MCF 10A (cell line): ENCODE measurements at regions not wholly inside any gene's neighbourhood (a gene's known extent, or its start where the extent isn't known, plus 50 kb on each side); places are given as distances from the start of the nearest gene placed in this dataset.

Experiments used
- BruUV-seq: library from RNA; stranded (reverse); fragments of 400-500 nt; replicated peaks from 2 replicates; lab custom pipeline; 2021; lab: Mats Ljungman, UMichigan
- CTCF ChIA-PET: fragments of 300-600 bp; sonication (Branson Sonifier 250); formaldehyde crosslinking; extraction: SDS; loops from one replicate; lab custom pipeline; 2021; ENCODE audit warnings: antibody characterized with exemption, inconsistent platforms; lab: Yijun Ruan, JAX
- POLR2A ChIA-PET: fragments of 300-600, 350-650 bp; sonication (Branson Sonifier 250); formaldehyde crosslinking; extraction: SDS; loops from one replicate; lab custom pipeline; 2020; ENCODE audit warnings: antibody characterized with exemption, inconsistent platforms; lab: Yijun Ruan, JAX
- DNase-seq: peaks from one replicate; pipeline ENCODE4 v3.0.0-alpha.2; 2018; ENCODE audit not compliant: unreplicated experiment
- H3K27ac Mint-ChIP-seq: one replicate; pipeline ENCODE4 v1.8.0; 2022; ENCODE audit warnings: mild to moderate bottlenecking, low read depth, mixed read lengths; ENCODE audit not compliant: unreplicated experiment
- H3K27me3 Mint-ChIP-seq: one replicate; pipeline ENCODE4 v1.8.0; 2022; ENCODE audit warnings: mixed read lengths; ENCODE audit not compliant: insufficient read depth, unreplicated experiment
- H3K36me3 Mint-ChIP-seq: one replicate; pipeline ENCODE4 v1.8.0; 2022; ENCODE audit warnings: mild to moderate bottlenecking, moderate library complexity, mixed read lengths; ENCODE audit not compliant: insufficient read depth, unreplicated experiment
- H3K4me1 Mint-ChIP-seq: one replicate; pipeline ENCODE4 v1.8.0; 2022; ENCODE audit warnings: mixed read lengths; ENCODE audit not compliant: insufficient read depth, unreplicated experiment
- H3K4me3 Mint-ChIP-seq: one replicate; pipeline ENCODE4 v1.8.0; 2022; ENCODE audit warnings: mild to moderate bottlenecking, moderate library complexity, mixed read lengths; ENCODE audit not compliant: unreplicated experiment
- H3K9me3 Mint-ChIP-seq: one replicate; pipeline ENCODE4 v1.8.0; 2022; ENCODE audit warnings: mixed read lengths; ENCODE audit not compliant: unreplicated experiment
- intact Hi-C: fragments of 100-400 bp; cut with micrococcal nuclease; formaldehyde crosslinking; loops from 2 replicates; pipeline ENCODE4 v1.14.1; 2022
- TF ChIP-seq, protein P1 (sequence below): fragments of 200-600 bp; IDR thresholded peaks from one replicate; pipeline ENCODE4 v1.8.0; 2022; ENCODE audit warnings: antibody characterized with exemption, mild to moderate bottlenecking; ENCODE audit not compliant: unreplicated experiment

DNA sequence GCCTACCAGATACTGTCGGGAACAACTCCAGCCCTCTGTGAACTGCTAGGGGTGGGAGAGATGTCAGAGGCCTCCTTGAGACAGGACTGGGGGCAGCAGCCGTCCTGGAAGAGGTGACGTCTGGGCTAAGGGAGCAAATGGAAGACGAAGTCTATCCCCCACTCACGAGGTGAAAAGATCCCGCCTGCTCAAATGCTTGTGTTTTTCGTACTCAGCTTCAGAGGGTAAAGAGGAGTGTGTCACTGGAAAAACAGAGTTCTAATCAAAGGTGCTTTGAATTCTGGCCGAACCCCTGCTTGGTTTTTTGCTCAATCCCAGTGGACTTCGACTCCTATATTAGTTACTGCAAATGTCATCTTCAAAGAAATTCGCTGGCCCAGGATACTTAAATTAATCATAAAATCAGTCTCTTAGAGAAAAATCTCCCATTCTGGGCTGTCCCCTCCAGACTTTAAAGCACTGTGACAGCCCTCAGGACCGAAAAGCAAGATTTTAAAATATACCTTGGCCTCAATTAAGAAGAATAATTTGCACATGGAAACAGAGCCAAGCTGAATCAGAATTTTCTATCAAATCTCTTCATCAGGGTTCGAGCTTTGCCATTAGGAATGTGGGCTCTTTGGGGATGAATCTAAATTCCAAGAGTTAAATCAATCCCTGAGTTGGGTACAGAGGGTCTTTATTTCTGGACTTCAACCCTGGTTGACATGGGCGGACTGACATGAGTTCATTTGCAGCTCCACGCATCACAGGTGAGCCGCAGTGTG lies 61.8 kb upstream of the AFDN start:
- peaks cover 16% of the 10 kb centered on the region for H3K4me1 Mint-ChIP-seq
- H3K27me3 Mint-ChIP-seq: peaks cover 54% of the 10 kb centered on the region
- no peak overlapping the region for H3K27ac Mint-ChIP-seq
- TF ChIP-seq, protein P1, sequence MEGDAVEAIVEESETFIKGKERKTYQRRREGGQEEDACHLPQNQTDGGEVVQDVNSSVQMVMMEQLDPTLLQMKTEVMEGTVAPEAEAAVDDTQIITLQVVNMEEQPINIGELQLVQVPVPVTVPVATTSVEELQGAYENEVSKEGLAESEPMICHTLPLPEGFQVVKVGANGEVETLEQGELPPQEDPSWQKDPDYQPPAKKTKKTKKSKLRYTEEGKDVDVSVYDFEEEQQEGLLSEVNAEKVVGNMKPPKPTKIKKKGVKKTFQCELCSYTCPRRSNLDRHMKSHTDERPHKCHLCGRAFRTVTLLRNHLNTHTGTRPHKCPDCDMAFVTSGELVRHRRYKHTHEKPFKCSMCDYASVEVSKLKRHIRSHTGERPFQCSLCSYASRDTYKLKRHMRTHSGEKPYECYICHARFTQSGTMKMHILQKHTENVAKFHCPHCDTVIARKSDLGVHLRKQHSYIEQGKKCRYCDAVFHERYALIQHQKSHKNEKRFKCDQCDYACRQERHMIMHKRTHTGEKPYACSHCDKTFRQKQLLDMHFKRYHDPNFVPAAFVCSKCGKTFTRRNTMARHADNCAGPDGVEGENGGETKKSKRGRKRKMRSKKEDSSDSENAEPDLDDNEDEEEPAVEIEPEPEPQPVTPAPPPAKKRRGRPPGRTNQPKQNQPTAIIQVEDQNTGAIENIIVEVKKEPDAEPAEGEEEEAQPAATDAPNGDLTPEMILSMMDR: no peak
- ChIA-PET POLR2A (interaction anchor here (1.2 kb wide), 1 partner anchor 14 kb away, joined by 4 read pairs; no protein-coding TSS in a partner anchor), CTCF (interaction anchor here (0.6 kb wide), 1 partner anchor 1822 kb away, joined by 4 read pairs; no protein-coding TSS in a partner anchor)
- intact Hi-C loops: no loop called here
- no peak overlapping the region for H3K4me3 Mint-ChIP-seq
- H3K36me3 Mint-ChIP-seq: no peaks in the 10 kb centered on the region
- no TSS peak for BruUV-seq
- no peak for DNase-seq
- no peaks in the 10 kb centered on the region for H3K9me3 Mint-ChIP-seq

DNA sequence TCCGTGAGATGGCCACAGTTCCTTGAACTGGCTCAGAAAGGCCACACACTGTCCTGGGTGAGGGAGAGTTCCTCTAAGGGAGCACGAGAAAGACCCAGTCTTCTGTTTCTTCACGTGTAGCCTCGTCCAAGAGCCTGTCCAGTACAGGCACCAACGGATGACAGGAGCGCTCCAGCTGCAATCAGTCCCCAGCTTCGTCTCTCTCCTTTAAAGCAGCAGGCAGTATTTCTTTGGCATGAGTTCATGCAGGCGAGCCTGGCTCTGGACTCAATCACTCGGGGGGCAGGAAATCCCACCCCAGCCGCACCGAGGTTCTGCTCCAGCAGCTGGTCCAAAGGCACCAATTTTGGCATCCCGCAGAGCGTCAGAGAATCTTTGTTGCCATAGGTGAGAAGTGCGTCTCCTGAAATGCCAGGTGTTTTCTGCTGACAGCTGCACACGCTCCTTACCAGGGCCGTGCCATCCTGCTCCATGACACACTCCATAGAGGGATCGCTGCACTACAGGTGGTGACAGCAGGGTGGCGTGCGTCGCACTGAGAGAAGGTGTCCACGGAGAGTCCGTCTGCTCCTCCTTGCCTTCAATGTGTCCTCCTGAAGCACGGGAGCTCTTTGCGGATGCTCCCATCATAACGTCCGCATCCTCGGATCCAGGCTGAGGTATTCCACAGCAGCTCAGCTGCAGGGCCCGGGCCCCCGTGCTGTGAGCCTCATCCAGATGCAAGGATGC lies 59.6 kb upstream of the AFDN start:
- BruUV-seq: no TSS peak
- TF ChIP-seq, protein P1: no peak
- DNase-seq: no peak
- ChIA-PET CTCF (no interaction called here), POLR2A (no interaction called here)
- intact Hi-C loops: no loop called here
- no peak overlapping the region for H3K4me3 Mint-ChIP-seq
- H3K9me3 Mint-ChIP-seq: no peaks in the 10 kb centered on the region
- H3K27me3 Mint-ChIP-seq: peaks cover 74% of the 10 kb centered on the region
- no peaks in the 10 kb centered on the region for H3K36me3 Mint-ChIP-seq
- H3K27ac Mint-ChIP-seq: no peak overlapping the region
- H3K4me1 Mint-ChIP-seq: peaks cover 4% of the 10 kb centered on the region

DNA sequence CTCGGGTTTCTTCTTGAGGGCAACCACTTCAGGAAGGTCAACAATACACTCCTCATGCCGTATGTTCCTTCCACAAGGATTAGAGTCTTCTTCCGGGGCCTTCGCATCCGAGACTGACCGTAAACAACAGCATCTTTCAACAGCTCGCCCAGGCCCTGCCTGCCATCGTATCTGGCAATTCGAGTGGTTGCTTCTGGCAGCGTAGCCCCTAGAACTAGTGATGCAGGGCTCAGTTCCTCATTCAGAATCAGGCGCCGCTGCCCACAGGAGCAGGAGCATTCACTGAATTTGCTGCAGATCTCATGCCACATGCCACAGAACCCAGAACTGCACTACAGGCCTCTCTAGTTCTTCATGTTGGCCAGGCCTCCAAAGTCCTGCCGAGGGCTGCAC lies 59.0 kb upstream of the AFDN start:
- no peak overlapping the region for H3K27ac Mint-ChIP-seq

More for the DNA sequence above, 59.0 kb upstream of the AFDN start:
- BruUV-seq: no TSS peak
- intact Hi-C loops: no loop called here
- no peak overlapping the region for H3K4me3 Mint-ChIP-seq
- H3K27me3 Mint-ChIP-seq: peaks cover 79% of the 10 kb centered on the region
- no peak for DNase-seq
- POLR2A ChIA-PET: no interaction called here
- TF ChIP-seq, protein P1: no peak
- CTCF ChIA-PET: no interaction called here
- peaks cover 4% of the 10 kb centered on the region for H3K4me1 Mint-ChIP-seq
- no peaks in the 10 kb centered on the region for H3K9me3 Mint-ChIP-seq
- no peaks in the 10 kb centered on the region for H3K36me3 Mint-ChIP-seq
